ENCODE measurements at regions not wholly inside any gene's neighbourhood (a gene's known extent, or its start where the extent isn't known, plus 50 kb on each side); places are given as distances from the start of the nearest gene placed in this dataset.
A peak's percentile ranks its signal among the peaks of the same experiment; 100 is the strongest.

DNA sequence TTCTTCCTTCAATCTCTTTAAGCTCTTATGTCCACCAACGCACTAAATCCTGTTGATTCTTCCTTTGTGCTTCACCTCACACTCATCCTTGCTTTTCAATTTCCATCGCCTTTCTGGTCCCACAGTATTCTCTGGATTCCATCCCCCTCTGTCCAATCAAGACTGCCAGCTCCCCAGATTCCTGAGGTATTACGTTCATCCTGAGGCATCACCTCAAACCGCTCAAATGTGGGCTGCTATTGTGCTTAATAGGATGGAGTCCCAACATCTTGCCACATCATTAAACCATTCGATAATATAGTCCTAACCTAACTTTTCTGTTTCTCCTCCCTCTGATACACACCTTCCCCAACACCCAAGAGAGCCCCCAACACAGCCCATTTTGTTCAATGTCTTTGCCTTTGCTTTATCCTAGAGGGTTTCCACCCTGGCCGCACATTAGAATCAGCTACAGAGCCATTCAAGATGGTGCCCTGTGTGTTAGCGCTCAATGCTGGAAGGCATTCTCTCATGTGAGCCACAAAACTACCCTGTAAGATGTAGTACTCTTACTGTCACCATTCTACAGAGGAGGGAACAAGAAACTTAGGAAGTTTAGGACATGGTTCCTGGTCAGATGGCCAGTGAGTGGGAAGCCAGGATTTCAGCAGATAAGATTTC is 79.5 kb upstream of the LEP start:
- Histone ChIP-seq H3K4me1 (ENCODE audit: insufficient read depth, low read length) (peaks cover 12% of the 10 kb centered on the region), H3K27ac (ENCODE audit: low read depth, low read length) (no peak overlapping the region), H4K20me1 (ENCODE audit: insufficient read depth, low read length) (no peaks in the 10 kb centered on the region), H3K79me2 (ENCODE audit: insufficient read depth, low read length) (no peaks in the 10 kb centered on the region), H2AFZ (ENCODE audit: low read length) (no peak overlapping the region), H3K9me3 (ENCODE audit: low read depth, low read length) (no peaks in the 10 kb centered on the region), H3K4me2 (ENCODE audit: insufficient read depth, low read length) (no peak overlapping the region), H3K36me3 (ENCODE audit: insufficient read depth, low read length) (no peaks in the 10 kb centered on the region), H3K27me3 (ENCODE audit: insufficient read depth, low read length) (peaks cover 61% of the 10 kb centered on the region), H3K4me3 (ENCODE audit: insufficient read depth, low read length) (no peak overlapping the region)
- TF ChIP-seq, protein P1, sequence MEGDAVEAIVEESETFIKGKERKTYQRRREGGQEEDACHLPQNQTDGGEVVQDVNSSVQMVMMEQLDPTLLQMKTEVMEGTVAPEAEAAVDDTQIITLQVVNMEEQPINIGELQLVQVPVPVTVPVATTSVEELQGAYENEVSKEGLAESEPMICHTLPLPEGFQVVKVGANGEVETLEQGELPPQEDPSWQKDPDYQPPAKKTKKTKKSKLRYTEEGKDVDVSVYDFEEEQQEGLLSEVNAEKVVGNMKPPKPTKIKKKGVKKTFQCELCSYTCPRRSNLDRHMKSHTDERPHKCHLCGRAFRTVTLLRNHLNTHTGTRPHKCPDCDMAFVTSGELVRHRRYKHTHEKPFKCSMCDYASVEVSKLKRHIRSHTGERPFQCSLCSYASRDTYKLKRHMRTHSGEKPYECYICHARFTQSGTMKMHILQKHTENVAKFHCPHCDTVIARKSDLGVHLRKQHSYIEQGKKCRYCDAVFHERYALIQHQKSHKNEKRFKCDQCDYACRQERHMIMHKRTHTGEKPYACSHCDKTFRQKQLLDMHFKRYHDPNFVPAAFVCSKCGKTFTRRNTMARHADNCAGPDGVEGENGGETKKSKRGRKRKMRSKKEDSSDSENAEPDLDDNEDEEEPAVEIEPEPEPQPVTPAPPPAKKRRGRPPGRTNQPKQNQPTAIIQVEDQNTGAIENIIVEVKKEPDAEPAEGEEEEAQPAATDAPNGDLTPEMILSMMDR (IDR thresholded peaks at IDR 0.05; ENCODE audit: extremely low read depth, low read depth, low read length): no peak
- no peak for DNase-seq (ENCODE audit: insufficient read length, low spot score, missing footprints)

DNA sequence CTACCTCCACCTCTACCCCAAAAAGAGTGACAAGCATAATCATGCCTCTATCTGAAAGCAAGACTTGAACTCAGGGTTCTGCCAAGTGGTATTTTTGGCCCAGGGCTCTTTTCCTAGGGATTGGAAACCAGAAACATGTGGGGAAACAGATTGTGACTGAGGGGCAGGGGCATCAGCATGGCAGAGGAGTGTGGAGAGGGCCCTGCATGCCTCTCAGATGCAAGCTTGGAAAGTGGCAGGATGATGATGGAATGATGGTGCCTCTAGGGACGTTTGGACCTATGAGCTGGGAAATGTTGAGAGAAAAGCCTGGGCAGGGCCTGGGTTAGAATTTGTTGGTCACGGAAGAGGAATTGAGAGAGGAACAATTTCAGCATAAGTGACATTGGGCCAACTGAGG is 78.4 kb upstream of the LEP start:
- Histone ChIP-seq H3K27ac (ENCODE audit: low read depth, low read length) (no peak overlapping the region), H3K79me2 (ENCODE audit: insufficient read depth, low read length) (no peaks in the 10 kb centered on the region), H3K36me3 (ENCODE audit: insufficient read depth, low read length) (no peaks in the 10 kb centered on the region), H3K9me3 (ENCODE audit: low read depth, low read length) (no peaks in the 10 kb centered on the region), H4K20me1 (ENCODE audit: insufficient read depth, low read length) (no peaks in the 10 kb centered on the region), H2AFZ (ENCODE audit: low read length) (no peak overlapping the region), H3K4me3 (ENCODE audit: insufficient read depth, low read length) (no peak overlapping the region), H3K27me3 (ENCODE audit: insufficient read depth, low read length) (peaks cover 60% of the 10 kb centered on the region), H3K4me1 (ENCODE audit: insufficient read depth, low read length) (peaks cover 20% of the 10 kb centered on the region), H3K4me2 (ENCODE audit: insufficient read depth, low read length) (no peak overlapping the region)
- TF ChIP-seq, protein P1 (IDR thresholded peaks at IDR 0.05; ENCODE audit: extremely low read depth, low read depth, low read length): no peak
- DNase-seq (ENCODE audit: insufficient read length, low spot score, missing footprints): no peak

DNA sequence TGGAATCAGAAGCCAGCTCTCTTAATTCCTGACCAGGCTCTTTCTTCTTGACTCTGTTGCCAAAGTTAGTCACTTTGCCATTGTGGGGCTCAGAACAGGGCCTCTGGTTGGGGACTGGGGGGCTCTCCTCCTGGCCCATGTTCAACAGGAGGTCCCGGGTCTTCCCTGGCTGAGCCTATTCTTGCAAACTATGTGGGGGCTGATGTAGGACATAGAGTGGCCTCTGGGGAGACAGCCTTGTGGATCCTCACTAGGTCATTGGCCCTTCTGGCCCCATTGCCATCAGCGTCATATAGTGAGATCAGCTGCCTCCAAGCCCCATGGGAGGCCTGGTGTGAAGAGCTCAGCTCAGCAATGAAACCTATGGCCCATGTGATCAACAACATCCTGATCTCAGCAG is 77.6 kb upstream of the LEP start:
- Histone ChIP-seq H3K4me2 (ENCODE audit: insufficient read depth, low read length) (no peak overlapping the region), H3K27me3 (ENCODE audit: insufficient read depth, low read length) (peaks cover 60% of the 10 kb centered on the region), H3K79me2 (ENCODE audit: insufficient read depth, low read length) (no peaks in the 10 kb centered on the region), H3K36me3 (ENCODE audit: insufficient read depth, low read length) (no peaks in the 10 kb centered on the region), H2AFZ (ENCODE audit: low read length) (no peak overlapping the region), H4K20me1 (ENCODE audit: insufficient read depth, low read length) (peaks cover 4% of the 10 kb centered on the region), H3K4me3 (ENCODE audit: insufficient read depth, low read length) (no peak overlapping the region), H3K27ac (ENCODE audit: low read depth, low read length) (no peak overlapping the region), H3K9me3 (ENCODE audit: low read depth, low read length) (no peaks in the 10 kb centered on the region), H3K4me1 (ENCODE audit: insufficient read depth, low read length) (peaks cover 20% of the 10 kb centered on the region)
- no peak for DNase-seq (ENCODE audit: insufficient read length, low spot score, missing footprints)
- TF ChIP-seq, protein P1 (IDR thresholded peaks at IDR 0.05; ENCODE audit: extremely low read depth, low read depth, low read length): no peak

DNA sequence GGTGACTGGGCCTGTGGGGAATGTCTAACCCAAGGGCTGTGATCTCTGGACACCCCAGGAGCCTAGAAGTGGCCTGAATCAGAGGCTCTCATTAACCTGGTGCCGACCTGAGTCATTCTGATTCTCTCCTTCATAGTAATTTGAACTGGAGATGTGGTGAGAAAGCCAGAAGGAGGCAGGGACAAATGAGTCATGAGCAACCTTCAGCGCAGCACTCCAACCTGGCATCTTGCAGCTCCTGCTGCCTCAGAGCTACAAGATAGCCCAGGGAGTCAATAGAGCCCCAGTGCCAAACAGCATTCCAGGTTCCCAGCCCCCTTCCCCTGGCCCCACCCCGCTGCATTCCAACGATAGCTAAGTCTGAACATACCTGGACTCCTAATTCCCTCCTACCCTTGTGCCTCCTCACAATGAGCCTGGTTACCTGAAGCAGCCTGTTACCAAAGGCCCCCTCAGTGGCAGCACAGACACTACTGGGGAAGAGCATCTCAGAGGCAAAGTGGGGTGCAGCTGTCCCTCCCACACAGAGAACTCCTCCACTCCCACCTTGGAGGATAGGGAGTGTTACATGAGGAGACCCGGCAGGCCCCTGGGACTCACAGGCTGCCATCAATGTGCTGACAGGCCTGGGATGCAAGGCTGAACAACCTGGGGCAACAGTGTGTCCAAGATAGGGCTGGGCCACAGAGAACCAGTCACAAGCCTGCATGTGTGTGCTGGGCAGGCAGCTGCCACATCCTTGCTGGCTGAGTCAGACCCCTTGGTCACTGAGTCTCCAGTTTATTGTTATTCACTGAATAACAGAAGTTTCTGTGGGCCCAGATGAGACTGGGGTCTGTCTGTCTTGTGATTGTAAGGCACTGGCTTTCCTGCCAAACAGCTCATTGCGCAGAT is 76.8 kb upstream of the LEP start:
- H2AFZ ChIP-seq (ENCODE audit: low read length): no peak overlapping the region
- peak; percentile 98 for DNase-seq (ENCODE audit: insufficient read length, low spot score, missing footprints)
- H3K27me3 ChIP-seq (ENCODE audit: insufficient read depth, low read length): peaks cover 67% of the 10 kb centered on the region

More for the DNA sequence above, 76.8 kb upstream of the LEP start:
- H3K4me2 ChIP-seq (ENCODE audit: insufficient read depth, low read length): no peak overlapping the region
- no peaks in the 10 kb centered on the region for H3K36me3 ChIP-seq (ENCODE audit: insufficient read depth, low read length)
- no peaks in the 10 kb centered on the region for H3K79me2 ChIP-seq (ENCODE audit: insufficient read depth, low read length)
- peaks cover 20% of the 10 kb centered on the region for H3K4me1 ChIP-seq (ENCODE audit: insufficient read depth, low read length)
- H3K4me3 ChIP-seq (ENCODE audit: insufficient read depth, low read length): no peak overlapping the region
- TF ChIP-seq, protein P1 (IDR thresholded peaks at IDR 0.05; ENCODE audit: extremely low read depth, low read depth, low read length): no peak
- H3K27ac ChIP-seq (ENCODE audit: low read depth, low read length): no peak overlapping the region
- no peaks in the 10 kb centered on the region for H3K9me3 ChIP-seq (ENCODE audit: low read depth, low read length)
- H4K20me1 ChIP-seq (ENCODE audit: insufficient read depth, low read length): peaks cover 5% of the 10 kb centered on the region

Data from osteoblast (primary cell).